B cell (primary cell): ENCODE measurements at regions not wholly inside any gene's neighbourhood (a gene's known extent, or its start where the extent isn't known, plus 50 kb on each side); places are given as distances from the start of the nearest gene placed in this dataset.

Experiments
- ATAC-seq: fragments of 200-7000 bp; cut with Tn5 transposase; one replicate; pipeline ENCODE4 v1.10.0; 2021; ENCODE audit warnings: low read depth, mild to moderate bottlenecking, moderate number of reproducible peaks, moderate library complexity
- CTCF ChIA-PET: fragments of 350-600 bp; sonication (Branson Sonifier 250); formaldehyde crosslinking; loops from one replicate; lab custom pipeline; 2021; ENCODE audit warnings: antibody characterized with exemption, inconsistent platforms; lab: Charles Lee
- POLR2A ChIA-PET: fragments of 350-600 bp; sonication (Branson Sonifier 250); formaldehyde crosslinking; loops from one replicate; lab custom pipeline; 2021; ENCODE audit warnings: antibody characterized with exemption; lab: Charles Lee
- DNase-seq: peaks from one replicate; pipeline ENCODE4 v3.0.0; 2013
- H2AFZ ChIP-seq: 2 replicates; pipeline ENCODE4 v1.6.1; 2012; ENCODE audit warnings: mild to moderate bottlenecking, low read depth, low read length; ENCODE audit not compliant: insufficient read depth, poor library complexity, severe bottlenecking
- H3K27ac ChIP-seq, 2 donors: 1 replicate in 1 of 2; 2 replicates in 1 of 2; pipeline ENCODE4 v1.5.1; 2012 to 2013; ENCODE audit warnings: low read length in 2 of 2, mild to moderate bottlenecking in 2 of 2, moderate library complexity in 1 of 2
- H3K27me3 ChIP-seq, 4 experiments: fragments of 200-600 bp in 1 of 4; sonication (generic) in 1 of 4; replicated peaks in 1 of 4; 1 replicate in 2 of 4; 2 replicates in 2 of 4; pipeline versions ENCODE4 v1.6.1 to v1.7.0; 2013 to 2016; ENCODE audit warnings: low read length in 3 of 4, mild to moderate bottlenecking in 2 of 4, mixed read lengths in 1 of 4, moderate library complexity in 1 of 4; ENCODE audit not compliant: insufficient read depth in 4 of 4, control insufficient read depth in 3 of 4; ENCODE audit errors: control extremely low read depth in 1 of 4
- H3K36me3 ChIP-seq, 2 experiments: replicated peaks in 1 of 2; 1 replicate in 1 of 2; 2 replicates in 1 of 2; pipeline versions ENCODE4 v1.6.1 to v1.7.1; 2013; ENCODE audit warnings: low read length in 1 of 2; ENCODE audit not compliant: insufficient read depth in 2 of 2, control insufficient read depth in 1 of 2; ENCODE audit errors: control extremely low read depth in 1 of 2, extremely low read depth in 1 of 2
- H3K4me1 ChIP-seq, 2 donors: fragments of 200-600 bp in 1 of 2; sonication (generic) in 1 of 2; 1 replicate in 1 of 2; 2 replicates in 1 of 2; pipeline versions ENCODE4 v1.5.1 to v1.6.1; 2013 to 2017; ENCODE audit warnings: low read length in 2 of 2; ENCODE audit not compliant: control insufficient read depth in 2 of 2, insufficient read depth in 2 of 2
- H3K4me2 ChIP-seq: replicated peaks from 2 replicates; pipeline ENCODE3; 2012; ENCODE audit warnings: mild to moderate bottlenecking, low read depth, low read length; ENCODE audit not compliant: poor library complexity, severe bottlenecking
- H3K4me3 ChIP-seq, 5 experiments: fragments of 200-600 bp in 1 of 5; sonication (generic) in 1 of 5; 1 replicate in 3 of 5; 2 replicates in 2 of 5; pipeline versions ENCODE4 v1.5.1 to v1.7.0; 2011 to 2016; ENCODE audit warnings: low read length in 4 of 5, mild to moderate bottlenecking in 4 of 5, low read depth in 2 of 5, control low read depth in 1 of 5, moderate library complexity in 1 of 5; ENCODE audit not compliant: insufficient read depth in 1 of 5; ENCODE audit errors: control extremely low read depth in 1 of 5, extremely low read depth in 1 of 5
- H3K79me2 ChIP-seq: fragments of 200-600 bp; sonication (generic); one replicate; pipeline ENCODE4 v1.6.0; 2016; ENCODE audit warnings: low read length; ENCODE audit not compliant: control insufficient read depth, insufficient read depth
- H3K9ac ChIP-seq: fragments of 200-600 bp; sonication (generic); 2 replicates; pipeline ENCODE4 v1.6.1; 2017; ENCODE audit warnings: mild to moderate bottlenecking, low read length, moderate library complexity
- H3K9me3 ChIP-seq, 3 donors: one replicate each; pipeline versions ENCODE4 v1.6.1 to v1.7.1; 2013; ENCODE audit warnings: low read length in 2 of 3; ENCODE audit not compliant: control insufficient read depth in 2 of 3, insufficient read depth in 1 of 3; ENCODE audit errors: control extremely low read depth in 1 of 3
- H4K20me1 ChIP-seq: 2 replicates; pipeline ENCODE4 v1.6.0; 2012; ENCODE audit warnings: mild to moderate bottlenecking, low read length; ENCODE audit not compliant: insufficient read depth, control insufficient read depth, poor library complexity, severe bottlenecking
- H3K27ac Mint-ChIP-seq: one replicate; pipeline ENCODE4 v1.8.0; 2021; ENCODE audit warnings: mixed read lengths
- H3K27me3 Mint-ChIP-seq: one replicate; pipeline ENCODE4 v1.8.0; 2021; ENCODE audit warnings: mixed read lengths
- H3K4me1 Mint-ChIP-seq: one replicate; pipeline ENCODE4 v1.8.0; 2021; ENCODE audit warnings: mixed read lengths
- H3K4me3 Mint-ChIP-seq: one replicate; pipeline ENCODE4 v1.8.0; 2021; ENCODE audit warnings: mixed read lengths
- H3K9me3 Mint-ChIP-seq: one replicate; pipeline ENCODE4 v1.8.0; 2022; ENCODE audit warnings: mixed read lengths; ENCODE audit not compliant: insufficient read depth
- EZH2 ChIP-seq: IDR thresholded peaks from 2 replicates; pipeline ENCODE4 v1.6.1; 2012; ENCODE audit warnings: borderline replicate concordance, low read depth, mild to moderate bottlenecking, moderate library complexity, low read length; ENCODE audit not compliant: insufficient read depth, poor library complexity, severe bottlenecking
- WGBS: methylation state at CpG from one replicate; pipeline ENCODE4 v1.1.5; 2013; ENCODE audit warnings: missing lambda C conversion rate; ENCODE audit not compliant: insufficient coverage; 5-methylcytosine and 5-hydroxymethylcytosine counted together
- intact Hi-C: fragments of 100-400 bp; cut with micrococcal nuclease; formaldehyde crosslinking; loops from one replicate; pipeline ENCODE4 v1.10.0; 2022
- TF ChIP-seq, protein P1 (sequence below): fragments of 200-600 bp; IDR thresholded peaks from one replicate; pipeline ENCODE4 v1.8.0; 2022; ENCODE audit warnings: antibody characterized with exemption, mild to moderate bottlenecking

DNA sequence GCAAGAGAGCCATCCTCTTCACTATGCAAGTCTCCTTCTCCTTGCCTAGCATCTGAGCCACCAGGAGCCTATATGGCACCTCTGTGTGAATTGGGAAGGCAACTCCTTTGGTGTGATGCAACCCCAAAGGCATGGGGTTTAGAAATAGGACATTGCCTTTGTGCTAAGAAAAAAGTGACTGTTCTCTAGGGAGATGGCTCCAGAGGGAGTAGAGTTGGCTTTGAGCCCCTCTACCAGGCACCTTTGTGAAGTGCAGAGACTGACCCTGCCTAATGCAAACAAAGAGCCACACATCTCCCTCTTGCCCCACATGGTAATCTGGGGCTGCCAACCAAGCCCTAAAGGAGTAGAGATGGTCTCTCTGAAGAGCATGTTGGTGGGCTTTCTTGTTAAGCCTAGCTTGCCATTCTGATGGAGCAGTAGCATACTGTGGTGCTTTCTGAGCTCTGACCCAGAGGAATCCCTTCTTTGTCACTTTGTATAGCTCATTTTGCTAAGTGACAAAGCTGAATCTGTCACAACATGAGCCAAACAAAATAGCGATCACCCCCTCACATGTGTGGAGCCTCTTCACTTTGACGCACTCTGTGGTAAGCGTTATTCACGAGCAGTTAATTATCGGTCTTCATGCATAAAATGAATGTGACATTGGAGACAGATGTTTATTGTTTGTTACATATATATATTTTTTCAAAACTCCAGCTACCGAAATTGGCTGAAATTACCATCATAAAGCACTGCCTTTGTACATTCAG is 74.4 kb downstream of the RWDD3 start:
- TF ChIP-seq, protein P1, sequence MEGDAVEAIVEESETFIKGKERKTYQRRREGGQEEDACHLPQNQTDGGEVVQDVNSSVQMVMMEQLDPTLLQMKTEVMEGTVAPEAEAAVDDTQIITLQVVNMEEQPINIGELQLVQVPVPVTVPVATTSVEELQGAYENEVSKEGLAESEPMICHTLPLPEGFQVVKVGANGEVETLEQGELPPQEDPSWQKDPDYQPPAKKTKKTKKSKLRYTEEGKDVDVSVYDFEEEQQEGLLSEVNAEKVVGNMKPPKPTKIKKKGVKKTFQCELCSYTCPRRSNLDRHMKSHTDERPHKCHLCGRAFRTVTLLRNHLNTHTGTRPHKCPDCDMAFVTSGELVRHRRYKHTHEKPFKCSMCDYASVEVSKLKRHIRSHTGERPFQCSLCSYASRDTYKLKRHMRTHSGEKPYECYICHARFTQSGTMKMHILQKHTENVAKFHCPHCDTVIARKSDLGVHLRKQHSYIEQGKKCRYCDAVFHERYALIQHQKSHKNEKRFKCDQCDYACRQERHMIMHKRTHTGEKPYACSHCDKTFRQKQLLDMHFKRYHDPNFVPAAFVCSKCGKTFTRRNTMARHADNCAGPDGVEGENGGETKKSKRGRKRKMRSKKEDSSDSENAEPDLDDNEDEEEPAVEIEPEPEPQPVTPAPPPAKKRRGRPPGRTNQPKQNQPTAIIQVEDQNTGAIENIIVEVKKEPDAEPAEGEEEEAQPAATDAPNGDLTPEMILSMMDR, result no peak
- TF ChIP-seq EZH2, result no peak

DNA sequence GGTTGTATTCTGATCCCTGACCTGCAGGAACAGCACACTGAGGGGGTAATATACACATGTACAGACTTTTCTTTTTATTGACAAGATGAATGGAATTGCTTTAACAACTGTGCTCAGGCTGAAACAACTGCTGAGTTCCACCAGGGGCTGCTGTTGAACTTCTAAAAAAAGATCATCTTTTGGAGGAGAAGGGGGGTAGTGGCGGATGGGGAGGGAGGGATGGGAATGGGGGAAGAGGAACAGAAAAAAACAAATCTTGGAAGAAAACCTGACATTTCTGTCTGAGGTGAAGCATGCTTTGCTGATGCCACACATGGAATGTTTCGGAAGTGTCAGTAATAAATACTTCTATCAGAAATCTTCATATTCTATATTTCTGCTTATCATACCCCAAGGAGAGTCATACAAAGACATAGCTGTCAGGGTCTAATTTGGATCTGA is 75.0 kb downstream of the RWDD3 start:
- no peaks in the 10 kb centered on the region for H3K9me3 ChIP-seq
- H3K27ac ChIP-seq, result no peak overlapping the region
- POLR2A ChIA-PET, result no interaction called here
- Mint-ChIP-seq H3K4me1 (no peaks in the 10 kb centered on the region), H3K9me3 (no peaks in the 10 kb centered on the region), H3K4me3 (no peak overlapping the region), H3K27me3 (peaks cover 26% of the 10 kb centered on the region), H3K27ac (no peak overlapping the region)
- H3K79me2 ChIP-seq, result no peaks in the 10 kb centered on the region
- TF ChIP-seq, protein P1, result no peak
- TF ChIP-seq EZH2, result no peak
- no peak overlapping the region for H2AFZ ChIP-seq
- no peak for ATAC-seq
- no peak overlapping the region for H3K4me2 ChIP-seq
- DNase-seq, result no peak
- H3K36me3 ChIP-seq, result no peaks in the 10 kb centered on the region
- no peaks in the 10 kb centered on the region for H4K20me1 ChIP-seq
- no peak overlapping the region for H3K4me3 ChIP-seq
- CTCF ChIA-PET, result no interaction called here
- WGBS, result 33% methylated on average over 1 of the region's 2 CpGs
- no peak overlapping the region for H3K9ac ChIP-seq
- intact Hi-C loops, result no loop called here
- H3K4me1 ChIP-seq, result no peaks in the 10 kb centered on the region
- H3K27me3 ChIP-seq, result peaks cover 0 to 8% (median 7%) of the 10 kb centered on the region in 4 experiments

More for the DNA sequence above, 74.4 kb downstream of the RWDD3 start:
- no peak for ATAC-seq
- intact Hi-C loops, result no loop called here
- Histone ChIP-seq H4K20me1 (no peaks in the 10 kb centered on the region), H3K79me2 (no peaks in the 10 kb centered on the region), H3K9ac (no peak overlapping the region), H3K9me3 (no peaks in the 10 kb centered on the region), H2AFZ (no peak overlapping the region), H3K36me3 (no peaks in the 10 kb centered on the region), H3K4me1 (no peaks in the 10 kb centered on the region), H3K4me3 (no peak overlapping the region), H3K27ac (no peak overlapping the region), H3K27me3 (peaks cover 0 to 8% (median 7%) of the 10 kb centered on the region in 4 experiments), H3K4me2 (no peak overlapping the region)
- Mint-ChIP-seq H3K4me1 (no peaks in the 10 kb centered on the region), H3K4me3 (no peak overlapping the region), H3K27ac (no peak overlapping the region), H3K27me3 (peaks cover 26% of the 10 kb centered on the region), H3K9me3 (no peaks in the 10 kb centered on the region)
- POLR2A ChIA-PET, result no interaction called here
- CTCF ChIA-PET, result no interaction called here
- WGBS, result no CpG with 5 or more reads among the region's 6 CpGs
- no peak for DNase-seq
